22Rv1 (cell line): ENCODE measurements at regions not wholly inside any gene's neighbourhood (a gene's known extent, or its start where the extent isn't known, plus 50 kb on each side); places are given as distances from the start of the nearest gene placed in this dataset.

ENCODE experiments used
- CTCF ChIP-seq: fragments of 450-650 bp; IDR thresholded peaks from 2 replicates; pipeline ENCODE4 v1.5.1; 2017; ENCODE audit warnings: mild to moderate bottlenecking
- ZFX ChIP-seq: fragments of 450-650 bp; IDR thresholded peaks from 2 replicates; pipeline ENCODE4 v1.6.1; 2017; ENCODE audit warnings: antibody characterized with exemption, borderline replicate concordance

- no peak for TF ChIP-seq CTCF
- TF ChIP-seq ZFX, result no peak
Observed at GRCh38 chr6:7675353-7675945, 50.5 kb upstream of the BMP6 start.
